Panc1 (cell line): ENCODE measurements at regions not wholly inside any gene's neighbourhood (a gene's known extent, or its start where the extent isn't known, plus 50 kb on each side); places are given as distances from the start of the nearest gene placed in this dataset.

ENCODE experiments used
- ATAC-seq: fragments of 200-7000 bp; cut with Tn5 transposase; 2 replicates; pipeline ENCODE4 v1.9.1; 2020; ENCODE audit warnings: mild to moderate bottlenecking, moderate library complexity
- BruUV-seq: library from RNA; stranded (reverse); fragments of 400-500 nt; replicated peaks from 2 replicates; lab custom pipeline; 2021; lab: Mats Ljungman, UMichigan
- CTCF ChIA-PET: fragments of 300-600 bp; sonication (Branson Sonifier 250); formaldehyde crosslinking; loops from one replicate; lab custom pipeline; 2022; ENCODE audit warnings: antibody characterized with exemption; lab: Charles Lee
- POLR2A ChIA-PET: fragments of 300-600 bp; sonication (Branson Sonifier 250); formaldehyde crosslinking; loops from one replicate; lab custom pipeline; 2022; ENCODE audit warnings: antibody characterized with exemption; lab: Charles Lee
- DNase-seq: peaks from one replicate; pipeline ENCODE4 v3.0.0-alpha.2; 2010; ENCODE audit warnings: low read depth, low spot score
- H3K27ac ChIP-seq: 2 replicates; pipeline ENCODE4 v1.5.1; 2011; ENCODE audit warnings: mild to moderate bottlenecking, low read length, inconsistent platforms
- H3K27me3 ChIP-seq: fragments of 200-500 bp; sonication (Bioruptor generic); 2 replicates; pipeline ENCODE4 v1.6.0; 2014; ENCODE audit warnings: low read length, inconsistent platforms; ENCODE audit not compliant: control insufficient read depth, insufficient read depth
- H3K36me3 ChIP-seq: fragments of 200-500 bp; sonication (Bioruptor generic); 2 replicates; pipeline ENCODE4 v1.5.1; 2014; ENCODE audit warnings: inconsistent platforms, mild to moderate bottlenecking, low read length, moderate library complexity; ENCODE audit not compliant: control insufficient read depth, insufficient read depth
- H3K4me1 ChIP-seq: 2 replicates; pipeline ENCODE4 v1.5.1; 2011; ENCODE audit warnings: inconsistent platforms, mild to moderate bottlenecking, low read length, moderate library complexity; ENCODE audit not compliant: control insufficient read depth, insufficient read depth
- H3K4me3 ChIP-seq, 2 experiments: 2 replicates each; pipeline ENCODE4 v1.5.1; 2011 to 2012; ENCODE audit warnings: low read depth in 2 of 2, low read length in 2 of 2, mild to moderate bottlenecking in 2 of 2, inconsistent platforms in 1 of 2, moderate library complexity in 1 of 2
- H3K9me3 ChIP-seq: fragments of 200-500 bp; sonication (Bioruptor generic); 2 replicates; pipeline ENCODE4 v1.5.1; 2014; ENCODE audit warnings: low read depth, mild to moderate bottlenecking, inconsistent platforms, low read length, moderate library complexity; ENCODE audit not compliant: control insufficient read depth, insufficient read depth
- POLR2AphosphoS5 ChIP-seq: IDR thresholded peaks from 2 replicates; pipeline ENCODE4 v1.6.1; 2012; ENCODE audit warnings: mild to moderate bottlenecking, low read depth, low read length, moderate library complexity
- REST ChIP-seq, 2 experiments: IDR thresholded peaks; 2 replicates each; pipeline ENCODE4 v1.6.1; 2011 to 2012; ENCODE audit warnings: low read depth in 2 of 2, control low read depth in 1 of 2, low read length in 1 of 2, mild to moderate bottlenecking in 1 of 2, moderate library complexity in 1 of 2; ENCODE audit not compliant: insufficient read depth in 1 of 2
- SIN3A ChIP-seq: IDR thresholded peaks from 2 replicates; pipeline ENCODE4 v1.6.1; 2012; ENCODE audit warnings: low read depth, mild to moderate bottlenecking, low read length, moderate library complexity, borderline replicate concordance; ENCODE audit not compliant: insufficient read depth
- TCF7L2 ChIP-seq: IDR thresholded peaks from 2 replicates; pipeline ENCODE4 v1.6.1; 2011; ENCODE audit warnings: mild to moderate bottlenecking, low read depth, low read length, inconsistent platforms
- in situ Hi-C: cut with HindIII; loops from 2 replicates; pipeline ENCODE4 v1.10.0; 2016; ENCODE audit warnings: low sequenced_read_pairs, low pct_unique_long_range_greater_than_20kb
- intact Hi-C: fragments of 100-400 bp; cut with micrococcal nuclease; formaldehyde crosslinking; loops from one replicate; pipeline ENCODE4 v1.10.0; 2022; ENCODE audit not compliant: unreplicated experiment
- TF ChIP-seq, protein P1 (sequence below): fragments of 450-650 bp; IDR thresholded peaks from 2 replicates; pipeline ENCODE4 v1.5.1; 2017; ENCODE audit warnings: mild to moderate bottlenecking

- no TSS peak for BruUV-seq
- Histone ChIP-seq H3K4me1 (no peaks in the 10 kb centered on the region; the same call in 1 of the 2 replicates), H3K36me3 (no peaks in the 10 kb centered on the region), H3K4me3 (no peak overlapping the region), H3K27ac (no peak overlapping the region; the same call in 1 of the 2 replicates), H3K9me3 (no peaks in the 10 kb centered on the region), H3K27me3 (no peaks in the 10 kb centered on the region)
- TF ChIP-seq SIN3A (no peak), POLR2AphosphoS5 (no peak), REST (IDR thresholded peaks at IDR 0.05; ENCODE audit: insufficient read depth in 1 of 2, low read depth in 2 of 2, low read length in 1 of 2) (no peak), TCF7L2 (no peak)
- TF ChIP-seq, protein P1, sequence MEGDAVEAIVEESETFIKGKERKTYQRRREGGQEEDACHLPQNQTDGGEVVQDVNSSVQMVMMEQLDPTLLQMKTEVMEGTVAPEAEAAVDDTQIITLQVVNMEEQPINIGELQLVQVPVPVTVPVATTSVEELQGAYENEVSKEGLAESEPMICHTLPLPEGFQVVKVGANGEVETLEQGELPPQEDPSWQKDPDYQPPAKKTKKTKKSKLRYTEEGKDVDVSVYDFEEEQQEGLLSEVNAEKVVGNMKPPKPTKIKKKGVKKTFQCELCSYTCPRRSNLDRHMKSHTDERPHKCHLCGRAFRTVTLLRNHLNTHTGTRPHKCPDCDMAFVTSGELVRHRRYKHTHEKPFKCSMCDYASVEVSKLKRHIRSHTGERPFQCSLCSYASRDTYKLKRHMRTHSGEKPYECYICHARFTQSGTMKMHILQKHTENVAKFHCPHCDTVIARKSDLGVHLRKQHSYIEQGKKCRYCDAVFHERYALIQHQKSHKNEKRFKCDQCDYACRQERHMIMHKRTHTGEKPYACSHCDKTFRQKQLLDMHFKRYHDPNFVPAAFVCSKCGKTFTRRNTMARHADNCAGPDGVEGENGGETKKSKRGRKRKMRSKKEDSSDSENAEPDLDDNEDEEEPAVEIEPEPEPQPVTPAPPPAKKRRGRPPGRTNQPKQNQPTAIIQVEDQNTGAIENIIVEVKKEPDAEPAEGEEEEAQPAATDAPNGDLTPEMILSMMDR = no peak
- intact Hi-C loops (no loop called here), in situ Hi-C loops (no loop called here)
- ATAC-seq (no peak), DNase-seq (no peak)
- ChIA-PET CTCF (no interaction called here), POLR2A (no interaction called here)
These were observed 103.7 kb upstream of the RAPGEF2 start for GRCh38 chr4:158999166-158999682.

DNA sequence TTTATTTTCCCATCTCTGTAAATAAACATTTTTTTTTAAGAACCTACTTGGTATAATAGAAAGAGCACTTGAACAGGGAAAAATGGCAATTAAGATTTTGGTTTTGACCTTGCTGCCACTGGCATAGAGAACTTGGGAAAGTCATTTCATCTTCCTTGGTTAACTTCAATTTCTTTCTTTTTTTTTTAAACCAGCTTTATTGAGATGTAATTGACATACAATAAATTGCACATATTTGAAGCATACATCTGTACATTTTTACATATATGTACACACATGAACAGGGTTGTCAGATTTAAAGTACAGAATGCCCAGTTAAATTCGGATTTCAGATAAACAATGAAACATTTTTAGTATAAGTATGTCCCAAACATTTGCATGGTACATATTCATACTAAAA is 103.0 kb upstream of the RAPGEF2 start:
- Histone ChIP-seq H3K27me3 (no peaks in the 10 kb centered on the region), H3K27ac (no peak overlapping the region; the same call in 1 of the 2 replicates), H3K4me3 (no peak overlapping the region), H3K9me3 (no peaks in the 10 kb centered on the region), H3K4me1 (no peaks in the 10 kb centered on the region; the same call in 1 of the 2 replicates), H3K36me3 (no peaks in the 10 kb centered on the region)
- CTCF ChIA-PET = no interaction called here
- in situ Hi-C loops (no loop called here), intact Hi-C loops (no loop called here)
- ATAC-seq (no peak), DNase-seq (no peak)
- POLR2A ChIA-PET = no interaction called here
- TF ChIP-seq TCF7L2 = no peak
- no peak for TF ChIP-seq POLR2AphosphoS5
- TF ChIP-seq, protein P1 = no peak
- no peak for TF ChIP-seq REST (IDR thresholded peaks at IDR 0.05; ENCODE audit: insufficient read depth in 1 of 2, low read depth in 2 of 2, low read length in 1 of 2)
- no peak for TF ChIP-seq SIN3A
- no TSS peak for BruUV-seq
